Loucy (cell line): ENCODE measurements at regions not wholly inside any gene's neighbourhood (a gene's known extent, or its start where the extent isn't known, plus 50 kb on each side); places are given as distances from the start of the nearest gene placed in this dataset.

ENCODE experiments used
- H2AFZ ChIP-seq: fragments of 200-600 bp; sonication (generic); 2 replicates; pipeline ENCODE4 v1.6.0; 2016; ENCODE audit warnings: antibody characterized with exemption, mild to moderate bottlenecking, low read length, moderate library complexity
- H3F3A ChIP-seq: fragments of 200-600 bp; 2 replicates; pipeline ENCODE4 v1.6.0; 2016; ENCODE audit warnings: antibody characterized with exemption, low read depth, mild to moderate bottlenecking
- H3K27me3 ChIP-seq: fragments of 200-600 bp; sonication (generic); 2 replicates; pipeline ENCODE4 v1.6.1; 2014; ENCODE audit warnings: low read length, mild to moderate bottlenecking; ENCODE audit not compliant: insufficient read depth, poor library complexity, severe bottlenecking
- H3K36me3 ChIP-seq: fragments of 200-600 bp; sonication (generic); 2 replicates; pipeline ENCODE4 v1.6.1; 2016; ENCODE audit warnings: low read length; ENCODE audit not compliant: insufficient read depth
- H3K4me1 ChIP-seq: fragments of 200-600 bp; sonication (generic); 2 replicates; pipeline ENCODE4 v1.5.1; 2014; ENCODE audit warnings: low read length, mild to moderate bottlenecking; ENCODE audit not compliant: insufficient read depth, poor library complexity, severe bottlenecking
- H3K4me2 ChIP-seq: fragments of 200-600 bp; sonication (generic); 2 replicates; pipeline ENCODE4 v1.6.0; 2014; ENCODE audit warnings: antibody characterized with exemption, low read length, low read depth, mild to moderate bottlenecking; ENCODE audit not compliant: poor library complexity, severe bottlenecking
- H3K4me3 ChIP-seq: fragments of 200-600 bp; sonication (generic); 2 replicates; pipeline ENCODE4 v1.5.1; 2014; ENCODE audit warnings: low read length, mild to moderate bottlenecking, mixed read lengths; ENCODE audit not compliant: poor library complexity, severe bottlenecking
- H3K79me2 ChIP-seq: fragments of 200-600 bp; sonication (generic); 2 replicates; pipeline ENCODE4 v1.6.1; 2014; ENCODE audit warnings: low read length; ENCODE audit not compliant: insufficient read depth
- H3K9ac ChIP-seq: fragments of 200-600 bp; sonication (generic); 2 replicates; pipeline ENCODE4 v1.6.0; 2014; ENCODE audit warnings: mild to moderate bottlenecking, low read depth, low read length, moderate library complexity; ENCODE audit not compliant: poor library complexity, severe bottlenecking
- H3K9me2 ChIP-seq: fragments of 200-600 bp; sonication (generic); replicated peaks from 2 replicates; pipeline ENCODE4 v1.6.1; 2016; ENCODE audit warnings: low read depth, low read length, mixed read lengths
- H3K9me3 ChIP-seq: fragments of 200-600 bp; sonication (generic); 2 replicates; pipeline ENCODE4 v1.6.1; 2014; ENCODE audit warnings: mild to moderate bottlenecking, antibody characterized with exemption, low read length, low read depth; ENCODE audit not compliant: insufficient read depth
- H4K20me1 ChIP-seq: fragments of 200-600 bp; sonication (generic); 2 replicates; pipeline ENCODE4 v1.6.0; 2014; ENCODE audit warnings: antibody characterized with exemption, low read length, mild to moderate bottlenecking; ENCODE audit not compliant: insufficient read depth, poor library complexity, severe bottlenecking
- CTCF ChIP-seq: fragments of 200-600 bp; sonication (generic); conservative IDR thresholded peaks from 2 replicates; pipeline ENCODE4 v1.5.1; 2014; ENCODE audit warnings: mild to moderate bottlenecking, antibody characterized with exemption, low read length
- EZH2phosphoT487 ChIP-seq: fragments of 200-600 bp; IDR thresholded peaks from 2 replicates; pipeline ENCODE4 v1.6.1; 2018; ENCODE audit warnings: antibody characterized with exemption, mild to moderate bottlenecking, moderate library complexity, borderline replicate concordance

- H3K79me2 ChIP-seq: no peaks in the 10 kb centered on the region
- no peaks in the 10 kb centered on the region for H3K36me3 ChIP-seq
- H3K4me1 ChIP-seq: no peaks in the 10 kb centered on the region
- no peak overlapping the region for H3K4me2 ChIP-seq
- no peaks in the 10 kb centered on the region for H3K9me3 ChIP-seq
- TF ChIP-seq EZH2phosphoT487 (no peak), CTCF (no peak)
- H3K9me2 ChIP-seq: no peaks in the 10 kb centered on the region
- H4K20me1 ChIP-seq: no peaks in the 10 kb centered on the region
- H3K9ac ChIP-seq: no peak overlapping the region
- no peak overlapping the region for H3K4me3 ChIP-seq
- no peak overlapping the region for H2AFZ ChIP-seq
- no peaks in the 10 kb centered on the region for H3F3A ChIP-seq
- no peaks in the 10 kb centered on the region for H3K27me3 ChIP-seq
These were observed 167.3 kb downstream of the MID1IP1 start for GRCh38 chrX:38968344-38969216.

- no peaks in the 10 kb centered on the region for H3K4me1 ChIP-seq
- TF ChIP-seq CTCF: no peak
- TF ChIP-seq EZH2phosphoT487: no peak
- H3F3A ChIP-seq: no peaks in the 10 kb centered on the region
- H2AFZ ChIP-seq: no peak overlapping the region
- H3K9me2 ChIP-seq: no peaks in the 10 kb centered on the region
- no peaks in the 10 kb centered on the region for H4K20me1 ChIP-seq
- no peaks in the 10 kb centered on the region for H3K27me3 ChIP-seq
- no peaks in the 10 kb centered on the region for H3K36me3 ChIP-seq
- no peaks in the 10 kb centered on the region for H3K9me3 ChIP-seq
- H3K4me3 ChIP-seq: no peak overlapping the region
- H3K79me2 ChIP-seq: no peaks in the 10 kb centered on the region
- no peak overlapping the region for H3K9ac ChIP-seq
- H3K4me2 ChIP-seq: no peak overlapping the region
These were observed 168.8 kb downstream of the MID1IP1 start for GRCh38 chrX:38970074-38970473.

- Histone ChIP-seq H3K79me2 (no peaks in the 10 kb centered on the region), H3K27me3 (no peaks in the 10 kb centered on the region), H3K4me2 (no peak overlapping the region), H3K36me3 (no peaks in the 10 kb centered on the region), H3K9ac (no peak overlapping the region), H3K9me2 (no peaks in the 10 kb centered on the region), H2AFZ (no peak overlapping the region), H4K20me1 (no peaks in the 10 kb centered on the region), H3K4me3 (no peak overlapping the region), H3K4me1 (no peaks in the 10 kb centered on the region), H3F3A (no peaks in the 10 kb centered on the region), H3K9me3 (no peaks in the 10 kb centered on the region)
- TF ChIP-seq EZH2phosphoT487 (no peak), CTCF (no peak)
These were observed 169.6 kb downstream of the MID1IP1 start for GRCh38 chrX:38970845-38971244.
